22Rv1 (cell line): ENCODE measurements at regions not wholly inside any gene's neighbourhood (a gene's known extent, or its start where the extent isn't known, plus 50 kb on each side); places are given as distances from the start of the nearest gene placed in this dataset.

Experiments
- H3K27ac ChIP-seq: fragments of 450-650 bp; 2 replicates; pipeline ENCODE4 v1.5.1; 2017
- ZFX ChIP-seq: fragments of 450-650 bp; IDR thresholded peaks from 2 replicates; pipeline ENCODE4 v1.6.1; 2017; ENCODE audit warnings: antibody characterized with exemption, borderline replicate concordance
- TF ChIP-seq, protein P1 (sequence below): fragments of 450-650 bp; IDR thresholded peaks from 2 replicates; pipeline ENCODE4 v1.5.1; 2017; ENCODE audit warnings: mild to moderate bottlenecking

DNA sequence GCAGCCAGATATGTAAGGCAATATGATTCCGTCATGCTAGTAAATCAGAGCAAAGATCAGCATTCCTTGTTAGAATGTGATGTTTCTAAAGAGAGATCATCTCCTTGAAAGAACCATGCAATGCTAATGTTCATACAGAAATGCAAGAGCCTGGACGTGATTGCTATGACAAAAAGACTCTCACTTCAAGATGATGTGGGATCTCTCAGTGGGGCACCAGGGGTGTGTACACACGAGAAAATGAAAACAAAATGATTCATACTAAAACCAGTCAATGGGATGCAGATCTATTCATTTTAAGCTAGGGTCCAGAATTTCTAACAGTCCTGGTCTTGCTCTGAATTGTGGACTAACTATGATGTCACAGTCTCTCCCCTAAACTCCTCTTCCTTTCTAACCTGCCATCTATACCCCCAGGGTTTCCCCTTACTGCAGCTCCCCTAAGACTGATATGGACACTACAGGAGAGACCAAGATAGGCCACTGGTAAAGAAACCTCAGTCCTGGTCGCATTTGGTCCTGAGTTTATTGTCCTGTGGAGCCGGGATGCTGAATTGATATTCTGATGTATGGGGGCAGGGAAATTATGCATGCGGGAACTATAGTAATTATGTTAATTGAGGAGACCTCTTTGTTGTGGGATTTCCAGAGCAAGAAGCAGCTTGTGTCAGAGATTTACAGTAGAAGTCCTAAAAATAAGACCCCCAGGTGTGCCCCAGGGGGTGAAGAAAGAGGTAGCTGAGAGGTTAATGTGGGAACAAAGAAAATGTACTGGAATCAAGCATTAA, 179.0 kb downstream of the PMP22 start:
- TF ChIP-seq, protein P1, sequence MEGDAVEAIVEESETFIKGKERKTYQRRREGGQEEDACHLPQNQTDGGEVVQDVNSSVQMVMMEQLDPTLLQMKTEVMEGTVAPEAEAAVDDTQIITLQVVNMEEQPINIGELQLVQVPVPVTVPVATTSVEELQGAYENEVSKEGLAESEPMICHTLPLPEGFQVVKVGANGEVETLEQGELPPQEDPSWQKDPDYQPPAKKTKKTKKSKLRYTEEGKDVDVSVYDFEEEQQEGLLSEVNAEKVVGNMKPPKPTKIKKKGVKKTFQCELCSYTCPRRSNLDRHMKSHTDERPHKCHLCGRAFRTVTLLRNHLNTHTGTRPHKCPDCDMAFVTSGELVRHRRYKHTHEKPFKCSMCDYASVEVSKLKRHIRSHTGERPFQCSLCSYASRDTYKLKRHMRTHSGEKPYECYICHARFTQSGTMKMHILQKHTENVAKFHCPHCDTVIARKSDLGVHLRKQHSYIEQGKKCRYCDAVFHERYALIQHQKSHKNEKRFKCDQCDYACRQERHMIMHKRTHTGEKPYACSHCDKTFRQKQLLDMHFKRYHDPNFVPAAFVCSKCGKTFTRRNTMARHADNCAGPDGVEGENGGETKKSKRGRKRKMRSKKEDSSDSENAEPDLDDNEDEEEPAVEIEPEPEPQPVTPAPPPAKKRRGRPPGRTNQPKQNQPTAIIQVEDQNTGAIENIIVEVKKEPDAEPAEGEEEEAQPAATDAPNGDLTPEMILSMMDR = no peak
- no peak for TF ChIP-seq ZFX

DNA sequence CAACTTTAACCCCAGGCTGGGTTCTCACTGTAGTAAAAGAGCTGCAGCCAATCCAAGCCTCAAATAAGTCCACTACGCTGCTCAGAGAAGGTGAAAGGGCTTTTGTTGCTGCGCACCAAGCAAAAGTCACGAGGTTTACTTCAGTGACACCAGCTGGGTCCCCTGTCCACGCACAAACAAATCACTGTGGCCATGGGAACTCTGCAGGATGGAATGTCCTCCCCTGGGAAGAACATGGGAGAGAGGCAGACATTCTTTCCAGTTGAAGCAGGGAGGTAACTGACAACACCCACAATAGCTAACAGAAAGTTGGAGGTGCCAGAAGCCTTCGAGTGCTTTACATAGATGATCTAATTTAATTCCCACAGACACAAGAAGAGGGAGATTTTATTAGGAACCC, 181.9 kb downstream of the PMP22 start:
- no peak overlapping the region for H3K27ac ChIP-seq
- TF ChIP-seq, protein P1 = no peak
- TF ChIP-seq ZFX = no peak

More for the DNA sequence above, 179.0 kb downstream of the PMP22 start:
- H3K27ac ChIP-seq = no peak overlapping the region

DNA sequence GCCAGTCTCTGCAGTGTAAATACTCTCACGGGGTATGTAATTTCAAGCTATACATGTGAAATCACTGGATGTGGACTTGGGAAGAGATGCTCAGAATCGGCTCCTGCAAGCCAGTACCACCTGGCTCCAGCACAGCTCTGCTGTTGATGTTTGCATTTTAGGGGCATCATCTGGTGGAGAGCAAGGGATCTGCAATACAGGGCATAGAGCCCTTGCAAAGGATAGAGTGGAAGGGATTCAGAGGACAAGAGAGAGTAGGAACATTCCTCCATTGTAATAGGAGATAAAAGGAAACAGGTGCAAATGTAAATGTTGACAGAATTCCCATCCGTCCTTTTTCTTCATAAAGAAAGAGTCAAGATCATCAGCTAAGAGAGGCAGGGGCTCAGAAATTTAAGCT, 184.1 kb downstream of the PMP22 start:
- TF ChIP-seq ZFX = no peak
- TF ChIP-seq, protein P1 = no peak
- H3K27ac ChIP-seq = no peak overlapping the region

DNA sequence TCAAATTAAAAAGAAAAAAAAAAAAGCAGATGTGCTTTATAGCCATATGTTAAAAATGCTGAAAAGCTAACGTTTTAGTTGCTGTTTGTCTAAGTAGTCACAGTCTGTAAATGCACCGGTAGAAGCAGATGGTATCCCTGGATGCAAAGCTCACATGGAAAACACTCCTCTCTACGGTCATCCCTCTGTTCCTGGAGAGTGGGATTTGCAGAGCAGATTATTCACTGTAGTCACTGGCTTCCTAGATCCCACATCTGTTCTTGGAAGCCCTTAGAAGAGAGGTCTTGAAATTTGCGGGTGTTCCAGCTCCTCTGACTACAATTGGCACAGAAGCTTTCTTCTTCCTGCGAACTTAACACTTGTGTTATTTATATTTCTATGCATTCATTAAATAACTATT, 186.6 kb downstream of the PMP22 start:
- H3K27ac ChIP-seq = no peak overlapping the region
- TF ChIP-seq ZFX = no peak
- TF ChIP-seq, protein P1 = no peak

DNA sequence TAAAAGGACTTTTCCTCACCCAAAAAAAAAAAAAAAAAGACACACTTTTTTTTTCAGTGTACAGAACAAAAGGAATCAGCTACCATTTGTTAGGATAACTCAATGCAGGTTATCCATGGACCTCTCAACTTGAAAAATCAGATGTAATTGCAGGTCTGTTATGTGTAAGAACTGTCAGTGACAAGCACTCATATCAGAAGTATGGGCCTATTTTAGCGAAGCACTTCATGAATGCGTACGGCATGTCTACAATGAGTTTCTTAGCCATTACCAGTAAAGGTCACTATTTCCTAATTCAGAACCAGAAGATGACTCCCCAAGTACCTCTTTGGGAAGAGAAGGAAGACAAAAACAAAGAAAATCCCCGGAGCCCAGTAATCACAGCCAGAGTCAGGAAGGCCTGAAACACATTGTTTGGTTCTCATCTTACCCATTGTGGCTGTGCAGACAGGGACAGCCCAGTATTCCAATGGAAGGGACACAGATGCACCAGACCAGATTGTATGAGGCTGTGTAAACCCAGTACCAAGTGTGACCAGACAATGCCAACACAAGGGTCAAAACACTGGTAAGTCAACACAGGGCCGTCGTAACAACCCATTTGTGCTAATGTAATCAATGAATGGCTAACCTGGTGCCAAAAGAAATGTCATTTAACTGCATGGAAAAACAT, 188.0 kb downstream of the PMP22 start:
- H3K27ac ChIP-seq = no peak overlapping the region
- TF ChIP-seq, protein P1 = no peak
- no peak for TF ChIP-seq ZFX

DNA sequence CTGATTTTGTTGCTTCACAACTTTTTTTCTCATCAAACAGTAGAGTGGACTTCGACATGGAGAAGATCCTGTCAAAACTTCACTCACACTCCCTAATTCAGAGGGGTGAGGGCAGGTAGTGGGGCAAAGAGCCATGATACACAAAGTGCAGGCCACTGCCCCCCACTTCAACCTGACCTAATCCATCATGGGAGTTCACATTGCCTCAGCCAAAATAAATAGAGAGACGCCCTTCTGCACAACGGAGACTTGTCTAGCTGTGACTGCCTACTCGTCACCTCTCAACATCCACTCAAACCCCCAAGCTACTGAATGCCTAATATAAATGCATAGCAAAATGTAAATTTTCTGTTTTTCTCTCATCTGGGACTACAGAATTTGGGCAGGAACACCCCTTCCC, 213.2 kb downstream of the PMP22 start:
- no peak overlapping the region for H3K27ac ChIP-seq
- no peak for TF ChIP-seq ZFX
- TF ChIP-seq, protein P1 = no peak

DNA sequence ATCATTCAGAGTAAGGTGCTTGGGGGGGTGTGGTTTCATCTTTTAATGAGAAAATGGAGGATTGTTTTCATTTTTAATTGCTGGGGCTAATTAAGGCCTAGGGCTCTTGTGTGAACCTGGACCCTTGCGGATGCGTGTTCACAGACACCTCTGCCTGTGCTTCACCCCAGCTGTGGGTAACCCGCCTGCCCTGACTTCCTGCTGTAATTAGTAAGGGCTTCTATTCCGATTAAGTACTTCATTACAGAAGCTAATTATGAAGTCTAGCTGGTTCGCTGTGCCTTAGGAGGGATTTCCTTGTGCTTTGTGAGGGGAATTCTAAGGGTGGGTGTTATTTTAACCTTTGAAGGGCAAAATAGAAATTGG, 215.3 kb downstream of the PMP22 start:
- H3K27ac ChIP-seq = no peak overlapping the region
- TF ChIP-seq, protein P1 = no peak
- no peak for TF ChIP-seq ZFX
